ENCODE measurements at regions not wholly inside any gene's neighbourhood (a gene's known extent, or its start where the extent isn't known, plus 50 kb on each side); places are given as distances from the start of the nearest gene placed in this dataset.

GRCh38 chr12:13670285-13670866 is 311.0 kb downstream of the GRIN2B start:
- no peaks in the 10 kb centered on the region for H3K9me3 Mint-ChIP-seq (ENCODE audit: low read depth)
- ATAC-seq: no peak
- no peaks in the 10 kb centered on the region for H3K36me3 Mint-ChIP-seq
- no peak overlapping the region for H3K27ac Mint-ChIP-seq
- H3K4me3 Mint-ChIP-seq: no peak overlapping the region
- peaks cover 19% of the 10 kb centered on the region for H3K27me3 Mint-ChIP-seq
- no peaks in the 10 kb centered on the region for H3K4me1 Mint-ChIP-seq
- CTCF ChIA-PET: no interaction called here
- no peak for DNase-seq

- Mint-ChIP-seq H3K9me3 (ENCODE audit: low read depth) (no peaks in the 10 kb centered on the region), H3K36me3 (no peaks in the 10 kb centered on the region), H3K27ac (no peak overlapping the region), H3K4me1 (no peaks in the 10 kb centered on the region), H3K27me3 (peaks cover 22% of the 10 kb centered on the region), H3K4me3 (no peak overlapping the region)
- DNase-seq (no peak), ATAC-seq (no peak)
- CTCF ChIA-PET: no interaction called here
These were observed 312.5 kb downstream of the GRIN2B start for GRCh38 chr12:13668880-13669279.

- CTCF ChIA-PET: no interaction called here
These were observed 314.6 kb downstream of the GRIN2B start for GRCh38 chr12:13666806-13667205.

GRCh38 chr12:13661005-13661887 is 320.2 kb downstream of the GRIN2B start:
- DNase-seq (peak; percentile 40), ATAC-seq (peak; percentile 42)
- no peaks in the 10 kb centered on the region for H3K36me3 Mint-ChIP-seq
- no peaks in the 10 kb centered on the region for H3K4me1 Mint-ChIP-seq
- H3K27me3 Mint-ChIP-seq: peaks cover 15% of the 10 kb centered on the region
- CTCF ChIA-PET: interaction anchor here (0.6 to 0.9 kb wide), 2 partner anchors 405 to 745 kb away, joined by 3 read pairs; no protein-coding TSS in a partner anchor
- no peak overlapping the region for H3K4me3 Mint-ChIP-seq
- H3K9me3 Mint-ChIP-seq (ENCODE audit: low read depth): no peaks in the 10 kb centered on the region
- H3K27ac Mint-ChIP-seq: no peak overlapping the region

More at GRCh38 chr12:13666806-13667205, 314.6 kb downstream of the GRIN2B start:
- Mint-ChIP-seq H3K4me1 (no peaks in the 10 kb centered on the region), H3K27me3 (peaks cover 17% of the 10 kb centered on the region), H3K9me3 (ENCODE audit: low read depth) (no peaks in the 10 kb centered on the region), H3K27ac (no peak overlapping the region), H3K36me3 (no peaks in the 10 kb centered on the region), H3K4me3 (no peak overlapping the region)
- DNase-seq: no peak
- no peak for ATAC-seq

GRCh38 chr12:13654456-13654855 is 326.9 kb downstream of the GRIN2B start:
- Mint-ChIP-seq H3K4me3 (no peak overlapping the region), H3K9me3 (ENCODE audit: low read depth) (no peaks in the 10 kb centered on the region), H3K27me3 (peaks cover 6% of the 10 kb centered on the region), H3K36me3 (no peaks in the 10 kb centered on the region), H3K27ac (no peak overlapping the region), H3K4me1 (no peaks in the 10 kb centered on the region)
- ATAC-seq (no peak), DNase-seq (no peak)
- CTCF ChIA-PET: no interaction called here

GRCh38 chr12:13652105-13652504 is 329.3 kb downstream of the GRIN2B start:
- no peak for ATAC-seq
- CTCF ChIA-PET: no interaction called here

GRCh38 chr12:13635709-13636108 is 345.7 kb downstream of the GRIN2B start:
- DNase-seq: no peak
- H3K27ac Mint-ChIP-seq: no peak overlapping the region
- no peaks in the 10 kb centered on the region for H3K36me3 Mint-ChIP-seq
- CTCF ChIA-PET: no interaction called here
- H3K9me3 Mint-ChIP-seq (ENCODE audit: low read depth): no peaks in the 10 kb centered on the region
- ATAC-seq: no peak
- H3K4me3 Mint-ChIP-seq: no peak overlapping the region
- no peaks in the 10 kb centered on the region for H3K4me1 Mint-ChIP-seq
- no peaks in the 10 kb centered on the region for H3K27me3 Mint-ChIP-seq

More at GRCh38 chr12:13652105-13652504, 329.3 kb downstream of the GRIN2B start:
- no peaks in the 10 kb centered on the region for H3K27me3 Mint-ChIP-seq
- H3K4me1 Mint-ChIP-seq: no peaks in the 10 kb centered on the region
- no peak overlapping the region for H3K4me3 Mint-ChIP-seq
- H3K36me3 Mint-ChIP-seq: no peaks in the 10 kb centered on the region
- DNase-seq: no peak
- no peaks in the 10 kb centered on the region for H3K9me3 Mint-ChIP-seq (ENCODE audit: low read depth)
- no peak overlapping the region for H3K27ac Mint-ChIP-seq

- Mint-ChIP-seq H3K4me1 (no peaks in the 10 kb centered on the region), H3K4me3 (no peak overlapping the region), H3K27me3 (no peaks in the 10 kb centered on the region), H3K36me3 (no peaks in the 10 kb centered on the region), H3K27ac (no peak overlapping the region), H3K9me3 (ENCODE audit: low read depth) (no peaks in the 10 kb centered on the region)
- ATAC-seq (no peak), DNase-seq (no peak)
- CTCF ChIA-PET: no interaction called here
These were observed 349.5 kb downstream of the GRIN2B start for GRCh38 chr12:13631873-13632272.

GRCh38 chr12:13630354-13630753 is 351.0 kb downstream of the GRIN2B start:
- CTCF ChIA-PET: no interaction called here

GRCh38 chr12:13628067-13628466 is 353.3 kb downstream of the GRIN2B start:
- DNase-seq (no peak), ATAC-seq (no peak)
- Mint-ChIP-seq H3K27ac (no peak overlapping the region), H3K4me1 (no peaks in the 10 kb centered on the region), H3K9me3 (ENCODE audit: low read depth) (no peaks in the 10 kb centered on the region), H3K36me3 (no peaks in the 10 kb centered on the region), H3K27me3 (no peaks in the 10 kb centered on the region), H3K4me3 (no peak overlapping the region)
- CTCF ChIA-PET: no interaction called here

More at GRCh38 chr12:13630354-13630753, 351.0 kb downstream of the GRIN2B start:
- H3K4me1 Mint-ChIP-seq: no peaks in the 10 kb centered on the region
- no peak overlapping the region for H3K27ac Mint-ChIP-seq
- no peaks in the 10 kb centered on the region for H3K27me3 Mint-ChIP-seq
- DNase-seq (no peak), ATAC-seq (no peak)
- no peaks in the 10 kb centered on the region for H3K36me3 Mint-ChIP-seq
- no peaks in the 10 kb centered on the region for H3K9me3 Mint-ChIP-seq (ENCODE audit: low read depth)
- H3K4me3 Mint-ChIP-seq: no peak overlapping the region

GRCh38 chr12:13627536-13627935 is 353.9 kb downstream of the GRIN2B start:
- H3K4me1 Mint-ChIP-seq: no peaks in the 10 kb centered on the region
- ATAC-seq (no peak), DNase-seq (no peak)
- H3K9me3 Mint-ChIP-seq (ENCODE audit: low read depth): no peaks in the 10 kb centered on the region
- no peak overlapping the region for H3K27ac Mint-ChIP-seq
- H3K27me3 Mint-ChIP-seq: no peaks in the 10 kb centered on the region
- CTCF ChIA-PET: no interaction called here
- H3K4me3 Mint-ChIP-seq: no peak overlapping the region
- H3K36me3 Mint-ChIP-seq: no peaks in the 10 kb centered on the region

GRCh38 chr12:13613297-13613696 is 368.1 kb downstream of the GRIN2B start:
- H3K27ac Mint-ChIP-seq: no peak overlapping the region
- CTCF ChIA-PET: no interaction called here
- no peaks in the 10 kb centered on the region for H3K36me3 Mint-ChIP-seq
- no peaks in the 10 kb centered on the region for H3K4me1 Mint-ChIP-seq
- no peak for DNase-seq
- H3K27me3 Mint-ChIP-seq: no peaks in the 10 kb centered on the region
- H3K4me3 Mint-ChIP-seq: no peak overlapping the region
- ATAC-seq: no peak
- no peaks in the 10 kb centered on the region for H3K9me3 Mint-ChIP-seq (ENCODE audit: low read depth)

GRCh38 chr12:13609894-13610679 is 371.3 kb downstream of the GRIN2B start:
- H3K9me3 Mint-ChIP-seq (ENCODE audit: low read depth): no peaks in the 10 kb centered on the region
- no peak overlapping the region for H3K4me3 Mint-ChIP-seq
- H3K36me3 Mint-ChIP-seq: no peaks in the 10 kb centered on the region
- no peaks in the 10 kb centered on the region for H3K4me1 Mint-ChIP-seq
- DNase-seq (no peak), ATAC-seq (no peak)
- CTCF ChIA-PET: no interaction called here
- no peaks in the 10 kb centered on the region for H3K27me3 Mint-ChIP-seq
- H3K27ac Mint-ChIP-seq: no peak overlapping the region
